Hepatocyte (in vitro differentiated cells): ENCODE measurements at regions not wholly inside any gene's neighbourhood (a gene's known extent, or its start where the extent isn't known, plus 50 kb on each side); places are given as distances from the start of the nearest gene placed in this dataset.

Source experiments
- EZH2 ChIP-seq: fragments of 200-600 bp; sonication (generic); IDR thresholded peaks from 2 replicates; pipeline ENCODE4 v1.6.1; 2016; ENCODE audit warnings: antibody characterized with exemption, mild to moderate bottlenecking, borderline replicate concordance
- EZH2phosphoT487 ChIP-seq: fragments of 200-600 bp; sonication (generic); IDR thresholded peaks from one replicate; pipeline ENCODE4 v1.6.1; 2018; ENCODE audit warnings: antibody characterized with exemption, mild to moderate bottlenecking, low read depth, moderate library complexity; ENCODE audit not compliant: unreplicated experiment, severe bottlenecking
- TF ChIP-seq, protein P1 (sequence below): fragments of 200-600 bp; sonication (generic); IDR thresholded peaks from 2 replicates; pipeline ENCODE4 v1.5.1; 2016; ENCODE audit warnings: antibody characterized with exemption, mild to moderate bottlenecking; ENCODE audit not compliant: poor library complexity

GRCh38 chr2:21580391-21580790 lies 456.6 kb downstream of the TDRD15 start:
- TF ChIP-seq, protein P1, sequence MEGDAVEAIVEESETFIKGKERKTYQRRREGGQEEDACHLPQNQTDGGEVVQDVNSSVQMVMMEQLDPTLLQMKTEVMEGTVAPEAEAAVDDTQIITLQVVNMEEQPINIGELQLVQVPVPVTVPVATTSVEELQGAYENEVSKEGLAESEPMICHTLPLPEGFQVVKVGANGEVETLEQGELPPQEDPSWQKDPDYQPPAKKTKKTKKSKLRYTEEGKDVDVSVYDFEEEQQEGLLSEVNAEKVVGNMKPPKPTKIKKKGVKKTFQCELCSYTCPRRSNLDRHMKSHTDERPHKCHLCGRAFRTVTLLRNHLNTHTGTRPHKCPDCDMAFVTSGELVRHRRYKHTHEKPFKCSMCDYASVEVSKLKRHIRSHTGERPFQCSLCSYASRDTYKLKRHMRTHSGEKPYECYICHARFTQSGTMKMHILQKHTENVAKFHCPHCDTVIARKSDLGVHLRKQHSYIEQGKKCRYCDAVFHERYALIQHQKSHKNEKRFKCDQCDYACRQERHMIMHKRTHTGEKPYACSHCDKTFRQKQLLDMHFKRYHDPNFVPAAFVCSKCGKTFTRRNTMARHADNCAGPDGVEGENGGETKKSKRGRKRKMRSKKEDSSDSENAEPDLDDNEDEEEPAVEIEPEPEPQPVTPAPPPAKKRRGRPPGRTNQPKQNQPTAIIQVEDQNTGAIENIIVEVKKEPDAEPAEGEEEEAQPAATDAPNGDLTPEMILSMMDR = no peak
- no peak for TF ChIP-seq EZH2phosphoT487
- no peak for TF ChIP-seq EZH2
